ENCODE measurements at regions not wholly inside any gene's neighbourhood (a gene's known extent, or its start where the extent isn't known, plus 50 kb on each side); places are given as distances from the start of the nearest gene placed in this dataset.

- Histone ChIP-seq H3K27ac (no peak overlapping the region), H3K4me3 (no peak overlapping the region), H3K36me3 (no peaks in the 10 kb centered on the region), H3K27me3 (no peaks in the 10 kb centered on the region), H3K4me1 (no peaks in the 10 kb centered on the region), H3K9me3 (peaks cover 0 to 5% of the 10 kb centered on the region in 2 donors)
- in situ Hi-C loops (cut with MboI; ENCODE audit: low pct_ligation_motif_present in 1 of 4, low pct_unique_long_range_greater_than_20kb in 1 of 4, low sequenced_read_pairs in 3 of 4) (no loop called here), intact Hi-C loops (cut with DNase I; ENCODE audit: low total_unique reads) (no loop called here)
- TF ChIP-seq POLR2AphosphoS5 (IDR thresholded peaks at IDR 0.05) (no peak), EP300 (IDR thresholded peaks at IDR 0.05; ENCODE audit: low read depth) (no peak), POLR2A (IDR thresholded peaks at IDR 0.05) (no peak)
- TF ChIP-seq, protein P1, sequence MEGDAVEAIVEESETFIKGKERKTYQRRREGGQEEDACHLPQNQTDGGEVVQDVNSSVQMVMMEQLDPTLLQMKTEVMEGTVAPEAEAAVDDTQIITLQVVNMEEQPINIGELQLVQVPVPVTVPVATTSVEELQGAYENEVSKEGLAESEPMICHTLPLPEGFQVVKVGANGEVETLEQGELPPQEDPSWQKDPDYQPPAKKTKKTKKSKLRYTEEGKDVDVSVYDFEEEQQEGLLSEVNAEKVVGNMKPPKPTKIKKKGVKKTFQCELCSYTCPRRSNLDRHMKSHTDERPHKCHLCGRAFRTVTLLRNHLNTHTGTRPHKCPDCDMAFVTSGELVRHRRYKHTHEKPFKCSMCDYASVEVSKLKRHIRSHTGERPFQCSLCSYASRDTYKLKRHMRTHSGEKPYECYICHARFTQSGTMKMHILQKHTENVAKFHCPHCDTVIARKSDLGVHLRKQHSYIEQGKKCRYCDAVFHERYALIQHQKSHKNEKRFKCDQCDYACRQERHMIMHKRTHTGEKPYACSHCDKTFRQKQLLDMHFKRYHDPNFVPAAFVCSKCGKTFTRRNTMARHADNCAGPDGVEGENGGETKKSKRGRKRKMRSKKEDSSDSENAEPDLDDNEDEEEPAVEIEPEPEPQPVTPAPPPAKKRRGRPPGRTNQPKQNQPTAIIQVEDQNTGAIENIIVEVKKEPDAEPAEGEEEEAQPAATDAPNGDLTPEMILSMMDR (IDR thresholded peaks at IDR 0.05) = no peak
- no peak for DNase-seq
- 76 to 91% methylated on average over 7 to 8 of the region's 8 CpGs for WGBS, 2 donors (ENCODE audit: low coverage in 1 of 2)
These were observed 1311.5 kb upstream of the CDH6 start for GRCh38 chr5:29882036-29882435.

DNA sequence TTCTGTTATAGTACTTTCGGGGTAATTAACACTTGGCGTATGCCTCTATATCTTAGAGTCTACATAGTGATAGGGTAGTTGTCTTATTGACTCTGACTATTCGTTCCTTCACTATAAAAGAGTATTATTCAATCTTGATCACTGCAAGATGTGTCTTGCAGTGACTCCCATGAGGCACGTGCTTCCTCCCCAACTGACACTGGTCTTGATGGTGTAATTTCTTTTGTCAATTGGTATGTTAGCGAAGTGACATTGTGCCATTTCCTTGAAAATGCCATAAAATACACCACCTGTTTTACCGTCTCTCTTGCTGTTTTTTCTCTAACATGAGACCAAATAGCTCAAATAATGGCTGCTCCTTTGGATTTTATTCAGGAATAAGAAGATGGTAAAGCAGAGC is 1314.1 kb upstream of the CDH6 start:
- in situ Hi-C loops (cut with MboI; ENCODE audit: low pct_ligation_motif_present in 1 of 4, low pct_unique_long_range_greater_than_20kb in 1 of 4, low sequenced_read_pairs in 3 of 4) = no loop called here
- no peaks in the 10 kb centered on the region for H3K4me1 ChIP-seq
- TF ChIP-seq POLR2A (IDR thresholded peaks at IDR 0.05) (no peak), EP300 (IDR thresholded peaks at IDR 0.05; ENCODE audit: low read depth) (no peak)
- TF ChIP-seq, protein P1 (IDR thresholded peaks at IDR 0.05) = no peak
- no peak for DNase-seq
- H3K27ac ChIP-seq = no peak overlapping the region
- H3K4me3 ChIP-seq = no peak overlapping the region
- H3K36me3 ChIP-seq = no peaks in the 10 kb centered on the region
- no peaks in the 10 kb centered on the region for H3K27me3 ChIP-seq
- intact Hi-C loops (cut with DNase I; ENCODE audit: low total_unique reads) = no loop called here
- WGBS, 2 donors (ENCODE audit: low coverage in 1 of 2) = 70 to 71% methylated on average over 5 to 6 of the region's 6 CpGs
- peaks cover 0 to 5% of the 10 kb centered on the region in 2 donors for H3K9me3 ChIP-seq

- Histone ChIP-seq H3K9me3 (peaks cover 0 to 5% of the 10 kb centered on the region in 2 donors), H3K4me3 (no peak overlapping the region), H3K27me3 (no peaks in the 10 kb centered on the region), H3K36me3 (no peaks in the 10 kb centered on the region), H3K27ac (no peak overlapping the region), H3K4me1 (no peaks in the 10 kb centered on the region)
- intact Hi-C loops (cut with DNase I; ENCODE audit: low total_unique reads) = no loop called here
- WGBS, 2 donors (ENCODE audit: low coverage in 1 of 2) = 90 to 91% methylated on average over 2 of the region's 2 CpGs
- in situ Hi-C loops (cut with MboI; ENCODE audit: low pct_ligation_motif_present in 1 of 4, low pct_unique_long_range_greater_than_20kb in 1 of 4, low sequenced_read_pairs in 3 of 4) = no loop called here
- DNase-seq = no peak
- TF ChIP-seq EP300 (IDR thresholded peaks at IDR 0.05; ENCODE audit: low read depth) (no peak), POLR2AphosphoS5 (IDR thresholded peaks at IDR 0.05) (no peak), POLR2A (IDR thresholded peaks at IDR 0.05) (no peak)
- TF ChIP-seq, protein P1 (IDR thresholded peaks at IDR 0.05) = no peak
These were observed 1314.9 kb upstream of the CDH6 start for GRCh38 chr5:29878599-29878998.

DNA sequence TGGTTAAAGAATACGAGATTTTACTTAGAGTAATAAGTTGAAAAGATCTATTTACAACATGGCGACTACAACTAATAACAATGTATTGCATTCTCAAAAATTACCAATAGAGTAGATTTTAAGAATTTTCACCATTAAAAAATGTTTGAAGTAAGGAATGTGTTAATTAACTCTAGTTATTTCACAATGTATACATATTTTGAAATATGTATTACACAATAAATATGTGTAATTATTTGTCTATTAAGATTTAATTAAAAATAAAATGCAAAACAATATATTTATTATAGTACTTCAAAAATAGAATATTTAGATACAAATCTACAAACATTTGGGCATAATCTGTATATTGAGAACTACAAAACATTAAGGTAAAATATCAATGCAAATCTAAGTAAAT is 1326.3 kb upstream of the CDH6 start:
- Histone ChIP-seq H3K36me3 (no peaks in the 10 kb centered on the region), H3K27me3 (no peaks in the 10 kb centered on the region), H3K4me3 (no peak overlapping the region), H3K4me1 (no peaks in the 10 kb centered on the region), H3K27ac (no peak overlapping the region), H3K9me3 (peaks cover 3 to 4% of the 10 kb centered on the region in 2 donors)
- intact Hi-C loops (cut with DNase I; ENCODE audit: low total_unique reads) (no loop called here), in situ Hi-C loops (cut with MboI; ENCODE audit: low pct_ligation_motif_present in 1 of 4, low pct_unique_long_range_greater_than_20kb in 1 of 4, low sequenced_read_pairs in 3 of 4) (no loop called here)
- WGBS, 2 donors (ENCODE audit: low coverage in 1 of 2) = 63 to 74% methylated on average over 2 of the region's 2 CpGs
- TF ChIP-seq EP300 (IDR thresholded peaks at IDR 0.05; ENCODE audit: low read depth) (no peak), POLR2A (IDR thresholded peaks at IDR 0.05) (no peak), POLR2AphosphoS5 (IDR thresholded peaks at IDR 0.05) (no peak)
- TF ChIP-seq, protein P1 (IDR thresholded peaks at IDR 0.05) = no peak
- DNase-seq = no peak
